GM21381 (cell line): ENCODE measurements at regions not wholly inside any gene's neighbourhood (a gene's known extent, or its start where the extent isn't known, plus 50 kb on each side); places are given as distances from the start of the nearest gene placed in this dataset.

Source experiments
- ATAC-seq: cut with Tn5 transposase; IDR thresholded peaks from one replicate; pipeline ENCODE4 v1.9.1; 2021; ENCODE audit warnings: mild to moderate bottlenecking, moderate library complexity; ENCODE audit not compliant: unreplicated experiment

- ATAC-seq: no peak
Observed at GRCh38 chr5:171647043-171647903, 138.3 kb upstream of the SMIM23 start.

- no peak for ATAC-seq
Observed at GRCh38 chr5:171647904-171648260, 137.7 kb upstream of the SMIM23 start.

- ATAC-seq: no peak
Observed at GRCh38 chr5:171648279-171649074, 137.1 kb upstream of the SMIM23 start.

- ATAC-seq: no peak
Observed at GRCh38 chr5:171649075-171649401, 136.6 kb upstream of the SMIM23 start.

GRCh38 chr5:171650597-171650996 lies 135.0 kb upstream of the SMIM23 start:
- ATAC-seq: no peak

GRCh38 chr5:171651102-171651501 lies 134.5 kb upstream of the SMIM23 start:
- no peak for ATAC-seq

GRCh38 chr5:171654881-171655280 lies 130.7 kb upstream of the SMIM23 start:
- ATAC-seq: no peak

- no peak for ATAC-seq
Observed at GRCh38 chr5:171657473-171657872, 128.1 kb upstream of the SMIM23 start.

GRCh38 chr5:171659896-171660295 lies 125.7 kb upstream of the SMIM23 start:
- ATAC-seq: no peak

GRCh38 chr5:171660434-171660833 lies 125.2 kb upstream of the SMIM23 start:
- ATAC-seq: no peak

- ATAC-seq: no peak
Observed at GRCh38 chr5:171661143-171661542, 124.5 kb upstream of the SMIM23 start.

GRCh38 chr5:171663311-171664085 lies 122.1 kb upstream of the SMIM23 start:
- ATAC-seq: no peak

- no peak for ATAC-seq
Observed at GRCh38 chr5:171664489-171664888, 121.1 kb upstream of the SMIM23 start.

- no peak for ATAC-seq
Observed at GRCh38 chr5:171666815-171667214, 118.8 kb upstream of the SMIM23 start.

- ATAC-seq: no peak
Observed at GRCh38 chr5:171667341-171668096, 118.1 kb upstream of the SMIM23 start.

GRCh38 chr5:171668097-171668412 lies 117.6 kb upstream of the SMIM23 start:
- ATAC-seq: no peak

- ATAC-seq: no peak
Observed at GRCh38 chr5:171669571-171669970, 116.0 kb upstream of the SMIM23 start.

- no peak for ATAC-seq
Observed at GRCh38 chr5:171672556-171672955, 113.1 kb upstream of the SMIM23 start.

- ATAC-seq: no peak
Observed at GRCh38 chr5:171673328-171673727, 112.3 kb upstream of the SMIM23 start.

- no peak for ATAC-seq
Observed at GRCh38 chr5:171673840-171674239, 111.8 kb upstream of the SMIM23 start.

GRCh38 chr5:171675511-171675910 lies 110.1 kb upstream of the SMIM23 start:
- no peak for ATAC-seq
